Activated gamma-delta T cell treated with anti-CD3 and anti-CD28 coated beads, Interleukin-2, amount 50 U/mL, for 16 hours (primary cell): ENCODE measurements at regions not wholly inside any gene's neighbourhood (a gene's known extent, or its start where the extent isn't known, plus 50 kb on each side); places are given as distances from the start of the nearest gene placed in this dataset.
"Not testable (repeated sequence)": the region's sequence is repeated elsewhere in the genome, so short reads cannot be mapped to it uniquely, and the experiment has no call there.

Experiments
- DNase-seq: peaks from one replicate; pipeline ENCODE4 v3.0.0-alpha.2; 2020; ENCODE audit warnings: low read depth

DNA sequence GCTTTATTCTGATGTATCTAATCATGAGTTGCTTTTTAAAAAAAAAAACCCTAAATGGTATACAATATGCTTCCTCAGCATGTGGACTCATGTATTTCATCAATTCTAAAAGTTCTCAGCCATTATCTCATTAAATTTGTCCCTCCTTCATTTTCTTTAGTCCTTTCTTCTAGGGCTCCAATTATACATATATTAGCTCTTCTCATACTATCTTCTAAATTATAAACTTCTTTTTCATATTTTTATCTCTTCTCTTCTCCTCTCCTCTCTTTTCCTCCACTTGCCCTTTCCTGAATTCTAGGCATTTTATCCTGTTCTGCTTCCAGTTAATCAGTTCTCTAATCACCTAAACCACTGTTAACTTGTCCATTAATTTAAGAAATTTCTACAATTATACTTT lies 55.0 kb upstream of the IL33 start:
- no peak for DNase-seq

DNA sequence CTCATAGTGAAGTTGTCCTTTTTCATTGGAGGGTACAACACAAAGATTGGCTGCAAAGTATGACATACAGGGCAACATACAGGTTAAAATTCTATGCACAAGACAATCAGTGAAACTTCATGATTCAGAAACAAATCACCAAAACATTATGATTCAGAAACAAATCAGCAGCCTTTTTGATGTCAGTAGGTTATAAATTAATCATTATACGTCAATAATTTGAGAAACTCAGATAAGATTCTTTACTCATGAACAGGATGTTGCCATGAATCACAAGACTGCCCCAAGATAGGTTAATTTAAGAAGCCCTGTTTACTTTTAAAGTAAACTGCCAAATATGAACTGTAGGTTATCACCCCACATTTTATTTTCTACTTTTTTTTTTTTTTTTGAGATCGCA lies 62.2 kb upstream of the IL33 start:
- DNase-seq, result no peak

DNA sequence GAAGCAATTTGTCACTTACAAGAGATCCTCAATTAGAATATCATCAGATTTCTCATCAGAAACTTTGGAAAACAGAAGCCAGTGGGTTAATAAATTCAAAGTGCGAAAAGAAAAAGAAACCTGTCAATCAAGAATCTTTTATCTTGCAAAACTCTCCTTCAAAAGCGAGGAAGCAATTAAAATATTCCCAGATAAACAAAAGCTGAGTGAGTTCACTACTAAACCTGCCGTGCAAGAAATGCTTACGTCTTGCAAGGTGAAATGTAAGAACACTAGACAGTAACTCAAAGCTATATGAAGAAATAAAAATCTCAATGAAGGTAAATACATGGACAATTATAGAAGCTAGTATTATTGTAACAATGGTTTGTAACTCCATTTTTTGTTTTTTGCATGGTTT lies 62.8 kb upstream of the IL33 start:
- DNase-seq, result no peak

DNA sequence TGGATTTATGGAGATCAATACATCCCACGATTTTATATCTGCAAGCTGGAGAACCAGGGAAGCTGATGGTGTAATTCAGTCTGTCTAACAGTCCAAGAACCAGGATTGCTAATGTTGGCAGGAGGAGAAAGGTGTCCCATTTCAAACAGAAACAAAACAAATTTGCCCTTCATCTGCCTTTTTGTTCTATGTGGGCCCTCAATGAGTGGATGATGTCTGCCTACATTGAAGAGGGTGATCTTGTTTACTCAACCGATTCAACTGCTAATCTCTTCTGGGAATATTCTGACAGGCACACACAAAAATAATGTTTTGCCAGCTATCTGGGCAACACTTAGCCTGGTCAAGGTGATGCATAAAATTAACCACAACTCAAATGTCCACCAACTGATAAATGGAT lies 65.1 kb upstream of the IL33 start:
- DNase-seq, result no peak

DNA sequence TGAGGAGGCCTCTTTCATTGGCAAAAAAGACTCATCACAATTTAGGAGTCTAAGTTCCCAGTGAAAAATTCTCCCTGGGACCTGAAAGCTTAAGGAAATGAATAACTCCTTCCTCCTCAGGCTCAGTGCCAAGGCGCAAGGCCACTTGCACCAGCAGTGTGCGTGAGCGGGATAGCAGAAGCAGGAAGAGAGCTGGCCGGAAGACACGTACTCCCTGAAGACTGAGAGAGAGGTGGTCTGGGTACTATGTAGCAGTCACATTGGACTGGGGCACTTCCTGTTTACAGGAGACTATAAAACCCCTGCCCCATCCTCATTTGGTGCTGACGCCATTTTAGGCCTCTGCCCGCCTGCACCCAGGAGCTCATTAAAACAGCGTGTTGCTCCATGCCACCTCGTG lies 66.3 kb upstream of the IL33 start:
- no peak for DNase-seq

DNA sequence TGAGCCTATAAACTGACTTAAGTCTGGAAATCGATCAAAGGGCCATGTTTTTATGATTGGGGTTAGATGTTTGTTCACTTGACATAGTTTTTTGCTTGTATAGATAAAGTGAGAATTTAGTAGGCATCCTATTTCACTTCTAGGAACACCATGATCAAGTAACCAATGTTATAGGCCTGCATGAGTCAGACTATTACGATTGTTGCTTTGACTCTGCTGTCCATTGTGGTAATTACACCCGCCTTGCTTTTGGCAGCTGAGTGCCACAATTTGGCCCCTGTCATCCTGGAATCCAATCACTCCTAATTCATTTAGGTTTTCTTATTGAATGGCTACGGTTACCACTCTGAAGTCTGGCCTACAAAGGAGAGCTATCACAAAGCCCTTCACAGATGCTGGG lies 67.8 kb upstream of the IL33 start:
- no peak for DNase-seq

DNA sequence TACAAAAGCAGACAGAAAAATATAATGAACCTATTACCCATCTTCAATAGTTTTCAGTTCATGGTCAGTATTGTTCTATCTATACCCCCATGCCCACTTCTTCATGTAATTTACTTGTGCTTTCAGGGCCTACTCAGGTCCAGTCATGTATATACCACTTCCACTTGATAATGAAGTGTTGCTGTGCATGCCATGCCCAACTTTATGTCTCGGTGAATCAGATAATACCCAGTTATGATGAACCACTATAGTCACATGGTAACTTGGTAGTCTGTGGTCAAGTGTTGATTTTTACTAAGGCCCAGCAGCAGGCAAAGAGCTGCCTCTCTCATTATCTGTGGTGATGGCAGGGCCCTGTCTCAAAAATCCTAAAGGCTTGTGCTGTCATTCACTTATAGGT lies 70.7 kb upstream of the IL33 start:
- no peak for DNase-seq

DNA sequence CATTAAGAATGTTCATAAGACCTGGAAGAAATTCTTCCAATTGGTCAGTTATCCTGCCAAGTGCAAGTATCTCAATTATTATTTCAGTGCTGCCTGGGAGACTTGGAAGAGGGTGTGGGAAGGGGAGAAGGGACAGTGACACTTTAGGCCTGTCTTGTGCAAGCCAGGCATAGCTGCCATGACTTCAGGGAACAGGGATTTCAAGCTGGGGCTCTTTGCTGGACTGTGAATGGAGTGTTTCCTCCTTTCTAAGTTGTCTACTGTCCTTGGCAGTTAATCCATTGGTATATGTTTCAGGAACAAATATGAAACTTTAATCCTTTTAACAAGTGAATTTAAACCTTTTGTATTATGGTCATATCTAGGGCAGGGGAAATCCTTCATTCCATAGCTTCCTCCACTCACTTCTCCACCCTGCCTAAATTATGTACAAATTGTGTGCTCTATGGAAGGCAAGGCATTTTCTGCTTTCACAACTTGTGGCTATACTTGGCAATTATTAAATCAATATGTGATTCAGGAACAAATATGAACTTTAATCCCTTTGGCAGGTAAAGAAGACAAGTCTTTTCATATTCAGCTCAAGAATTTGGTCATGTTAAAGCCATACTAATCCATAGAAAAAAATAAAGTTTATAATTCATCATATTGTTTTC lies 72.7 kb upstream of the IL33 start:
- DNase-seq, result no peak

DNA sequence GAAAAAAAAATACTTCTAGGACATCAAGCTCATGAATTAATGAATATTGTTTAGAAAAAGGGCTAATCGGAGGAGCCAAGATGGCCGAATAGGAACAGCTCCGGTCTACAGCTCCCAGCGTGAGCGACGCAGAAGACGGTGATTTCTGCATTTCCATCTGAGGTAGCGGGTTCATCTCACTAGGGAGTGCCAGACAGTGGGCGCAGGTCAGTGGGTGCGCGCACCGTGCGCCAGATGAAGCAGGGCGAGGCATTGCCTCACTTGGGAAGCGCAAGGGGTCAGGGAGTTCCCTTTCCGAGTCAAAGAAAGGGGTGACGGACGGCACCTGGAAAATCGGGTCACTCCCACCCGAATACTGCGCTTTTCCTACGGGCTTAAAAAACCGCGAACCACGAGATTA lies 79.8 kb upstream of the IL33 start:
- not testable (repeated sequence) for DNase-seq

DNA sequence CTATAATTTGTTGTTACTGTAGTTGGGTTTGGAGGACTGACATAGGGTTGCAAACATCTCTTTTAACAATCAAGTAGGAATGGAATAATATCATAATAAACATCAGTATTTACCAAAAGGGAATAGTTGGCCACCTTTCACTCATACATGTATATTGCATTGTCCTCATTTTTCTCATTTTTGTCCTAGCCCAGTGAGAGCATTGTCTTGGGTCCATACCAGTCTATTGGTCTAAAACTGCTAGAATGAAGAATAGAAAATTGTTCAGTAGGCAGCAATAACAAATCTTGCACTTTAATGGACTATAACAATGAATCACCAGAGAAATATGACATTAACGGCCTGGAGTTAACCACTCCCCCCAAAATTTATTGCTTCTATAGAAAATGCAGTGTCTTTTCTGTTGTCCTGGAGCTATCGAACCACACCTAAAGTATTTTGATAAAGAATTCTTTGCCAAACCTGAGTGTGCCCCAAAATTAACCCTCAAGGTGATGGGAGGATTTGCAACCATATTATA lies 80.9 kb upstream of the IL33 start:
- DNase-seq, result no peak

DNA sequence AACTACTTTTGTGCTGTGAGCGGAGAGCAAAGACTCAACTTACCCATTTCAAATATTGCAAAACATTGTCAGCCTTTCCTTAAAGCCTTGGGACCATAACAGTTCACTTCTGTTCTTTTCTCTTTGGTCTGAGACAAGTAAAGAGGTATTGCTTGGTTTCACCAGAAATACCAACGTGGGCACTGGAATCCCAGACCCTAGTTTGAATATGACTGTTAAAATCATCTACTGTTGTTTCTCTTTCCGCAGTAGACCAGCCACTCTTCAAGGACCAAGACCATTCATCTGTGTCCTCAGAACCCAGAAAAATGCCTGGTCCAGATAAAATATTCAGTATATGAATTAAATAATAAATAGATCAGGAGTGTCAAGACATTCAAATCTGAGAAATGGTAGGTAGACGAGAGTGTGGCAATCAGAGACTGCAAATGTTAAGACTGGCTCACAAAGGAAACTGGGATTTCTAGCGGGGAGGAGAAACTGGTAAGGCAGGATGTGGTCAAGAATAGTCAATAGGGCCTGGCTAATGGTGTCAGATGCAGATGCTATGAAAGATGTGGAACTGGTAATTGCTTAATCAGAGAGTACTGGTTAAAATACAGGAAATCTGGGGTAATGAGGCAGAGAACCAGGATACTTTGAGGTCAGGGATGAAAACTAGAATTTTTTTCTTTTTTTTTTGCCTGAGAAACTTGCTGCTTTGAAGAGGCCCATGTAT lies 82.1 kb upstream of the IL33 start:
- no peak for DNase-seq

DNA sequence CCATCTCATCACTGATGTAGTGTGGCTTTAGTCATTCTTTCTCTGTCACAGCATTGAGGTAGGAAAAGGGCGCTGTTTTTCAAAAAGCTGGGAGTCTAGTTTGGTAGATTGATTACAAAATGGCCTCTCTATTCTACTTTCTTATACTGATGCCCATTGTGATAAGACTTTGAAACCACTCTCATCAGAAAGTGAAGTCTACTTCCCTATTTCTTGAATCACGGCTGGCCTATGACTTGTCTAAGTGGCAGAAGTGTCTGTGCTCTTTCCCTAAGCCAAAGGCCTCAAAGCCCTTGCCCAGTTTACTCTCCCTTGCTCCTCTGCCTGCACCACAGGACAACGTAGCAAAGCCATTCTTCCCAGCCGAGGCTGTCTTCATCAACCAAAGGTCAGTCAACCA lies 83.0 kb upstream of the IL33 start:
- no peak for DNase-seq

DNA sequence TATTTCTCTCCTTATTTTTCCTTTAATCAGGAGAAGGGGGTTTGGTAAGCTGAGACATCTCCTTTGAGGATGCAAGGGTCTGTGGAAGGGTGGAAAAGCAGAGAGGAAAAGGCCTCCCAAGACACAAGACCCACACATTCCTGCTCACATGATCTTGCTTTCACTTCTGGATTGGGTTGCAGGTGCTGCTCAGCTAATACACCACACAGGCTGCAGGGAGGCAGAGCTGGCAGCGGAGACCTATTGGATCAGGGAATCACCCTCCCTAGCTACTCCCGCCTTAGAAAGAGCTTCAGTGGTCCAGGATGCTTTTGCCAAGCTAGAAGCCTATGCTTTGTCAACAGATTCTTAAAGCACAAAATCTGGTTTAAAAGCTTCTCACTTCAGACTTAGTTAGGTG lies 87.6 kb upstream of the IL33 start:
- DNase-seq, result no peak

DNA sequence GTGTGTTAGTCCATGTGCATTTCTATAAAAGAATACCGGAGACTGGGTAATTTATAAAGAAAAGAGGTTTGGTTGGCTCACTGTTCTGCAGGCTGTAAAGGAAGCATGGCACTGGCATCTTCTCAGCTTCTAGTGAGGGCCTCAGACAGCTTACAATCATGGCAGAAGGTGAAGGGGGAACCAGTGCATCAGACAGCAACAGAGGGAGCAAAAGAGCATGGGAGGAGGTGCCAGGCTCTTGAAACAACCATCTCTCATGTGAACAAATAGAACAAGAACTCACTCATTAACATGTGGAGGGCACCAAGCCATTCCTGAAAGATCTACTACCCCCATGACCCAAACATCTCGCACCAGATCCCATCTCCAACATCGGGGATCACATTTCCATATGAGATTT lies 89.2 kb upstream of the IL33 start:
- DNase-seq, result no peak

DNA sequence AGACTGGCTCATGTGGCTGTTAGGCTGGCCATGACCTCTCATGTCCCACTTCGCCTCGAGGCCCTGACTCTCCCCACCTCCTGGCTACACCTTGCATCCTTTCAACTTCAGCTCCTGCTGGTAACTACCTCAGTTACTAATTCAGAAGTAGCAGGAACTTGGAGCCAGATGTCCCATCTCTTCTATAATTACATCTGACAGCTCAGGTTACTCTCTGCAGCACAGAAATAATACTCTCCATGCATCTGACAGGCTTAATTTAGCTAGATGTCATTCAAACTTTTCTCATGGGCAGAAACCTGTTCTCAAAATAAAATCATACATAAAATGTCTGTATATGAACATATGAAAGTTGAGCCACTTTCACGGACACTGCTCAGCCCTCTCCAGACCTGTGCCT lies 92.2 kb upstream of the IL33 start:
- no peak for DNase-seq

DNA sequence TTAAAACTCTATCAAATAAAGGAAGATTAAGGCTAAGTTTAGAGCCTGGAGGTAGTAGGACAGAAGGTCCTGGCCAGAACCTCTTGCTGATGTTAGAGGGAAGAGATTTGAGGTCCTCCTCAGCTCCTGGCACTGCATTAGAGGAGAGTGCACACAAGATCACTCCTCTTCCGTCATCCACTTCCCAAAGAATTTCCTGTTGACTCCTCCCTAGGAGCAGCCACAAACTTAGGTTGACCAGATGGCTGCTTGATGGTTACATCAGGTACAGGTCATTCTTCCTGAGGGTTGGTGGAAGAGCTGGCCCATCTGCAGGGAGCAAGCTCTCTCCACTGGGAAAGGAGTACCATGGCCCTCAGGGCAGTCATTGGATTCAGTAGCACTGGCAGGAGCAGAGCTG lies 93.9 kb upstream of the IL33 start:
- no peak for DNase-seq

DNA sequence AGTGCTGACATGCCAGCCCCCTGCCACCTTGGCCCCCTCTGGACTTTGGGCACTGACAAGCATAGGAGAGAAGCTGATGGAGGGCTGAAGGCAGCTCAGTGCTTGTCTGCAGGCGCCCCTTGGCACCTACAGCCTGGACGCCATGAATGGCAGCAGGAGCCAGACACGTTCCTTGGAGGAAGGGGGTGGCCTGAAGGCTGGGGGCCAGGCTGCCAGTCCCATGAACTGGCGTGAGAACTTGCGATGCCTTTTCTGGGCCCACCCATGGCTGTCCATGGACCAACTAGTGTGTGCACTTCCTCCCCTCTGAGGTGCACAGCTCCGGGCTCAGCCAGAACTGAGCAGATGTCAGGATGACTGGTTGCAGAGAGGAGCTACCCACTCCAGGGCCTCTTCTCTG lies 99.0 kb upstream of the RANBP6 start:
- no peak for DNase-seq

DNA sequence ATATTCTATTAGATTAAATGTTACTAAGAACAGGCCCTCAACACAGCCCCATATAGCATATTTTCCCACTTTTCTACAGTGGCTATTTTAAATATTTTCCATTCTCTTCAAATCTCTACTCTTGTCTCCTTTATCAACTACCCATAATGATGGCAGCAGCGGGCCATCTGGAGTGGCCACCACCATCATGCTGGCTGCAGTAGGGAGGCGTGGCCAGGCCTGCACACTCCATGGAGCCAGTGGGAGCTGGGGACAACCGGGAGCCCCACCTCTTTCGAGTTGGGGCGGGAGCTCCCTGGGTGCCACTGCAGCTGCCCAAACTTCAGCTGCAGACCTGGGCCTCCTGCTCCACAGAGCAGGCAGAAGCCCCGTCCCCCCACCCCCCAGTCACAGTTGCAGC lies 98.4 kb upstream of the RANBP6 start:
- DNase-seq, result no peak

DNA sequence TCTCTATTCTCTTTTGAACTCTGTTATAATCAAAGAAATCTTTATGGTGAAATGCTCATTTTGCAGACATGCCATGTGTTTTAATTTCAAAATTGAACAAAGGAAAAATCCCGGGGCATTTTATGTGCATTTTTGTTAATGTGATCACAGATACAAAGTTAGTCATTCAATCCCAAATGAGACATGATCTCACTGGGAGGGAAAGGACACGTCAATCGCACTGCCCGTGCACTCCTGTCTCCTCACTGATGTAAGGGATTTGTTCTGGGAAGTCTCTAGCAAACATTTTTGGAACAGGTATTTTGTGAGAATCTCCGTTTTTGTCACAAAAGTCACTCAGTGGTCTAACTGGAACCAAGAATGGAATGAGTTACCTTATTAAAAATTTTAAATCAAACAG lies 97.9 kb upstream of the RANBP6 start:
- no peak for DNase-seq

DNA sequence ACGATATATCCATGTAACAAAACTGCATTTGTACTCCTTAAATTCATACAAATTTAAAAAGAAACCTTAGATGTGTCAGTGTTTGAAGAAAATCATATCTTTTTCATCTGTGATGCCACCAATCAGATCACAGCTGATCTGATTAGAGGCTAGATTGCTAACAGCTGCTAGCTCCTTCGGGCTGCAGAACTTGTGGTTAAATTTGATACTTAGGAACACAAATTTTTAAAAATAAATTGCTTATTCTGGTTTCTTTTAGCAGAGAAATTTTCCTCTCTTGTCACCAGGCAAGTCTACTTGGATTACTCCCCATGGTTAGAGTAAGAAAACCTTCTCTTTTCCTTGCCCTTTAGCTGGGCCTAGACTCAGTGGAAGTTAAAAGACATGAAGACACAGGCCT lies 94.6 kb upstream of the RANBP6 start:
- no peak for DNase-seq

DNA sequence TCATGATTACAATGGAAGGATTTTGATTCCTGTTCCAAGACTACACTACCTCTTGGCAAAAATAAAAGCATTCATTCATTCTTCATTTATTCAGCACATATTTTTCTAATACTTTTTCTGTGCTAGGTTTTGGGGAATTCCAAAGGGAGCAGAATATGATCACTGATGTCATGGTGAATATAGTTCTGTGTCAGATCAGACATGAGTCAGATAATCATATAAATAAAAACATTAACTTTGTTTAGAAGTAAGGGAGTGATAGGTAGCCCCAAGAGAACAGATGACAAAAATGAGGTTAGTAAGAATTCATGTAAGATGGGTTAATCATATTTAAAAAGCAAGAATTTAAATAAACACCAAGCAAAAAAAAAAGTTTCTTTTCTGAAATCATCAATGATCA lies 94.1 kb upstream of the RANBP6 start:
- no peak for DNase-seq

DNA sequence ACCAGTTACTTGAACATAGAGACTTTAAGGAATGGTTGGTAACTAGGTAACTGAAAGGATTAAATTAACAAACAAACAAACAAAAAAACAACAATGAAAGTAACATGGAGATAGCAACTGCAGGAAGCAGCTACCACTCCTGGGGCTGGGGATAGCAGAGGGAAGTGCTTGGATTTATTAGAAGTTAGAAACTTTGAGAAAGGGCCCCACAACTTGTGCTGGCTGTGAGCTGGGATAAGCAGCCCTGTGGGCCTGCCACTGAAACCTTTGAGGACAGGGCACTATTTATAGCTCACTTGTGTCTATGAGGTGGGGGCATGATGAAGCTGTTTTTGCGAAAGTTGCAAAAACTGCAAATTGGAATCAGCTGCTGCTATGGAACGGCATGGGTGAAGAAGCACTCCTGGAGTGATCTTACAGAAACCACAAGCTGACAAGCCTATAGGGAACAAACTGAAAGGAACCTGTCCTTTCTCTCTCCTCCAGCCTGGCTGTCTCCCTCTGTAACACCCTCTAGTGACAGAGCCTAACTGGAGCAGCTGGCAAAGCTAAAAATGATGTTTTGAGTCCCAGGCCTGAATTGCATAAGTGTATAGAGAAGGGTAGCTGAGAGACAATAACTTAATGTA lies 91.4 kb upstream of the RANBP6 start:
- DNase-seq, result no peak

DNA sequence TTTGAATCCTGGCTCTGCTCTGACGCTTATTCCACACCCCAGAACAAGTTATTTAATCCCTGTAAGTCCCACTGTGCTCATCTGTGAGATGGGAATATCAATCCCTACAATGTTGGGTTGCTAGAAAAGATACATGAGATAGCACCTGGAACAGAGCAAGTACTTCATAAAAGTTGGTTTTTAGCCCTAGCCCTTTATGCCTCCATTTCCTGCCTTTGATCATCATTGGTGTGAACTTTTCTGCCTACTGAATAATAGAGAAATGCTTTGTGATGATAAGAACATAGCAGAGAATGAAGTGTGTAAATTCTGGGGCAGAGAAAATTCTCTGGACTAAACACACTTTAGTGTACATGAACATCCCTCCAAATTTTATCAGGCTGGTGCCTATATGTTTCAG lies 90.3 kb upstream of the RANBP6 start:
- DNase-seq, result no peak

DNA sequence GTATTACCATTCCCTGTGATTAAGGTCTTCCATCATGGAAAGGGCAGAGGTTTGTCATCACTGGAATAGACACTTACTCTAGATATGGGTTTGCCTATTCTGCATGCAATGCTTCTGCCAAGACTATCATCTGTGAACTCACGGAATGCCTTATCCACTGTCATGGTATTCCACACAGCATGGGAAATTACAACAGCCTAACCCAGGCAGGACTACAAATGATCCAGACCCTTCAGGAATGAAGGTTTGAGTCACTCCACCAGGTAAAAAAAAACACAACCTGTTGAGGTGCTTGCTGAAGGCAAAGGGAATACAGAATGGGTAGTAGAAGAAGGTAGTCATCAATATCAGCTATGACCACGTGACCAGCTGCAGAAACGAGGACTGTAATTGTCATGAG lies 89.0 kb upstream of the RANBP6 start:
- not testable (repeated sequence) for DNase-seq
